Neutrophil (primary cell): ENCODE measurements at regions not wholly inside any gene's neighbourhood (a gene's known extent, or its start where the extent isn't known, plus 50 kb on each side); places are given as distances from the start of the nearest gene placed in this dataset.

Experiments
- H3K27ac ChIP-seq: fragments of 200-600 bp; sonication (generic); 2 replicates; pipeline ENCODE4 v1.5.1; 2016; ENCODE audit warnings: mild to moderate bottlenecking, moderate library complexity
- H3K27me3 ChIP-seq: fragments of 200-600 bp; sonication (generic); 2 replicates; pipeline ENCODE4 v1.6.0; 2016; ENCODE audit warnings: mild to moderate bottlenecking
- H3K36me3 ChIP-seq: fragments of 200-600 bp; sonication (generic); 2 replicates; pipeline ENCODE4 v1.5.1; 2017
- H3K4me1 ChIP-seq, 2 experiments: fragments of 200-600 bp in 1 of 2; sonication (generic) in 1 of 2; 1 replicate in 1 of 2; 2 replicates in 1 of 2; pipeline versions ENCODE4 v1.5.1 to v1.6.1; 2013 to 2016; ENCODE audit warnings: low read depth in 1 of 2, low read length in 1 of 2, mild to moderate bottlenecking in 1 of 2, moderate library complexity in 1 of 2; ENCODE audit not compliant: control insufficient read depth in 1 of 2, insufficient read depth in 1 of 2
- H3K4me3 ChIP-seq, 2 experiments: fragments of 200-600 bp in 1 of 2; sonication (generic) in 1 of 2; 1 replicate in 1 of 2; 2 replicates in 1 of 2; pipeline ENCODE4 v1.5.1; 2013 to 2016; ENCODE audit warnings: low read depth in 1 of 2, low read length in 1 of 2, mild to moderate bottlenecking in 1 of 2, moderate library complexity in 1 of 2
- H3K9me3 ChIP-seq: fragments of 200-600 bp; sonication (generic); 2 replicates; pipeline ENCODE4 v1.5.1; 2016
- TF ChIP-seq, protein P1 (sequence below): fragments of 200-600 bp; sonication (generic); IDR thresholded peaks from 2 replicates; pipeline ENCODE4 v1.5.1; 2016; ENCODE audit warnings: antibody characterized with exemption

DNA sequence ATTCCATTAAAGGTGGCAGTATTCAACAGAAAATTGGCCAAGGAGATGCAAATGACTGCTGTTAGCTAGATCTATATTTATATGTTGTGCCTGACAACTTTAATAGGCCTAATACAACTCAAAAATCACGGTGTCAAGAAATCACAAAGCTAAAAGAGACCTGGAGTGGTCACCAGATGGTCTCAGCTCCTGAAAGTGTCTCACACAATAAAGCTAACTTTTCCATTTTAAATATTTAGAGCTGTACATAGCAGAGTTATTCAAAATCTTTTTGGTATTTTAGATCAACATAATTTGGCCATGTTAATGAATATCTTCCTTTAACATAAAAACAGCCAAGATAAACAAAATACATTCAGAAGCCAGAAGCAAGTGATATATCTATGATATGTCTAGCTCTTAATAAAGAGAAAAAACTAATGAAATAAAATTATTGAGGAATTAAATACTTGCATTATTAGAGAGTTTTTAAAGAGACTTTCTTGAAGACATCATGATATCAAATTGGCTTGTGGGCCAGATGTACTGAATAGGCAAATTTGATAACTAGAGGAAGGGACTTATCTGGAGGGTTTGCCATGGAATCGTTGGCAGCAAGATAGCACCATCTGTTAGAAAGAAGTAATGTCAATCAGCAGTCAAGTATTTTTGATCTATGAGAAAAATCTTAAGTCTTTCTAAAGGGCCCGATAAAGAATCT lies 84.9 kb upstream of the SCAF8 start:
- no peak overlapping the region for H3K4me3 ChIP-seq
- H3K9me3 ChIP-seq = no peaks in the 10 kb centered on the region
- no peaks in the 10 kb centered on the region for H3K4me1 ChIP-seq
- TF ChIP-seq, protein P1, sequence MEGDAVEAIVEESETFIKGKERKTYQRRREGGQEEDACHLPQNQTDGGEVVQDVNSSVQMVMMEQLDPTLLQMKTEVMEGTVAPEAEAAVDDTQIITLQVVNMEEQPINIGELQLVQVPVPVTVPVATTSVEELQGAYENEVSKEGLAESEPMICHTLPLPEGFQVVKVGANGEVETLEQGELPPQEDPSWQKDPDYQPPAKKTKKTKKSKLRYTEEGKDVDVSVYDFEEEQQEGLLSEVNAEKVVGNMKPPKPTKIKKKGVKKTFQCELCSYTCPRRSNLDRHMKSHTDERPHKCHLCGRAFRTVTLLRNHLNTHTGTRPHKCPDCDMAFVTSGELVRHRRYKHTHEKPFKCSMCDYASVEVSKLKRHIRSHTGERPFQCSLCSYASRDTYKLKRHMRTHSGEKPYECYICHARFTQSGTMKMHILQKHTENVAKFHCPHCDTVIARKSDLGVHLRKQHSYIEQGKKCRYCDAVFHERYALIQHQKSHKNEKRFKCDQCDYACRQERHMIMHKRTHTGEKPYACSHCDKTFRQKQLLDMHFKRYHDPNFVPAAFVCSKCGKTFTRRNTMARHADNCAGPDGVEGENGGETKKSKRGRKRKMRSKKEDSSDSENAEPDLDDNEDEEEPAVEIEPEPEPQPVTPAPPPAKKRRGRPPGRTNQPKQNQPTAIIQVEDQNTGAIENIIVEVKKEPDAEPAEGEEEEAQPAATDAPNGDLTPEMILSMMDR = no peak
- no peaks in the 10 kb centered on the region for H3K27me3 ChIP-seq
- no peaks in the 10 kb centered on the region for H3K36me3 ChIP-seq
- no peak overlapping the region for H3K27ac ChIP-seq

- no peak overlapping the region for H3K4me3 ChIP-seq
- H3K4me1 ChIP-seq = no peaks in the 10 kb centered on the region
- H3K27ac ChIP-seq = no peak overlapping the region
- H3K9me3 ChIP-seq = no peaks in the 10 kb centered on the region
- TF ChIP-seq, protein P1 = no peak
- H3K36me3 ChIP-seq = no peaks in the 10 kb centered on the region
- no peaks in the 10 kb centered on the region for H3K27me3 ChIP-seq
Observed at GRCh38 chr6:154648888-154649205, 84.4 kb upstream of the SCAF8 start.

GRCh38 chr6:154649721-154650120 lies 83.5 kb upstream of the SCAF8 start:
- Histone ChIP-seq H3K4me1 (no peaks in the 10 kb centered on the region), H3K27ac (no peak overlapping the region), H3K4me3 (no peak overlapping the region), H3K9me3 (no peaks in the 10 kb centered on the region), H3K36me3 (no peaks in the 10 kb centered on the region), H3K27me3 (no peaks in the 10 kb centered on the region)
- TF ChIP-seq, protein P1 = no peak

DNA sequence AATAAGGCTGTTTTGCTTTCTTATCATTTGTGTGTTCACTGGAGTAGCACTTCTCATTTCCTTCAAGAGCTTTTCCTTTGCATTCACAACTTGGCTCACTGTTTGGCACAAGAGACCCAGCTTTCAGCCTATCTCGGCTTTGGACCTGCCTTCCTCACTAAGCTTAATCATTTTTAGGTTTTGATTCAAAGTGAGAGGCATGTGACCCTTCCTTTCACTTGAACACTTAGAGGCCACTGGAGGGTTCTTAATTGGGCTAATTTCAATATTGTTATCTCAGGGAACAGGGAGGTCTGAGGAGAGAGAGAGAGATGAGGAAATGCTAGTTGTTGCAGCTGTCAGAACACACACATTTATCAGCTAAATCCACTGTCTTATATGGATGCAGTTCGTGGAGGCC lies 82.9 kb upstream of the SCAF8 start:
- Histone ChIP-seq H3K27ac (no peak overlapping the region), H3K4me3 (no peak overlapping the region)

GRCh38 chr6:154651656-154652055 lies 81.6 kb upstream of the SCAF8 start:
- TF ChIP-seq, protein P1 = no peak
- H3K27ac ChIP-seq = no peak overlapping the region

More for the DNA sequence above, 82.9 kb upstream of the SCAF8 start:
- Histone ChIP-seq H3K9me3 (no peaks in the 10 kb centered on the region), H3K4me1 (no peaks in the 10 kb centered on the region), H3K27me3 (no peaks in the 10 kb centered on the region), H3K36me3 (no peaks in the 10 kb centered on the region)
- TF ChIP-seq, protein P1 = no peak

More at GRCh38 chr6:154651656-154652055, 81.6 kb upstream of the SCAF8 start:
- Histone ChIP-seq H3K4me1 (no peaks in the 10 kb centered on the region), H3K27me3 (no peaks in the 10 kb centered on the region), H3K9me3 (no peaks in the 10 kb centered on the region), H3K4me3 (no peak overlapping the region), H3K36me3 (no peaks in the 10 kb centered on the region)
